ENCODE measurements at regions not wholly inside any gene's neighbourhood (a gene's known extent, or its start where the extent isn't known, plus 50 kb on each side); places are given as distances from the start of the nearest gene placed in this dataset.
"Not testable (repeated sequence)": the region's sequence is repeated elsewhere in the genome, so short reads cannot be mapped to it uniquely, and the experiment has no call there.

DNA sequence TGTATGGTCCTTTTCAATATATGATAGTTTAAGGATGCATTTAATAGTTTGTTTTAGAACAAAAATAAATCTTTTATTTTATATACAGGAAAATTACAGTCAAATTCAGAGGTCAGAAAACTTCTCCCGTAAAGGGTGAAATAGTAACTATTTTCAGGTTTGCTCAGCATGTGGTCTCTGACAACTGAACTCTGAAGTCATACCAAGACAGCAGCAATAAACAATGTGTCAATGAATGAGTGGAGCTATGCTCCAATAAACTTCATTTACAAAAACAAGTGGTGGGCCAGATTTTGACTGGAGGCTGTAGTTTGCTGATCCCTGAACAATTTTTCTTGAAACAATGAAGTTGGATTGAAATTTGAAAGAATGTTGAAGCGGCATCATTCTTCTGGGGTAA is 123.6 kb downstream of the ZNF248 start:
- no peaks in the 10 kb centered on the region for H3K4me1 ChIP-seq (ENCODE audit: insufficient read depth, insufficient read length)
- DNase-seq (ENCODE audit: low read depth, low spot score): no peak
- H3K36me3 ChIP-seq (ENCODE audit: insufficient read depth, insufficient read length, low read length): no peaks in the 10 kb centered on the region
- TF ChIP-seq ZNF274 (IDR thresholded peaks at IDR 0.05; ENCODE audit: low read depth, low read length) (no peak), SUZ12 (IDR thresholded peaks at IDR 0.05; ENCODE audit: extremely low read depth, insufficient read depth, insufficient read length) (no peak), YY1 (IDR thresholded peaks at IDR 0.05; ENCODE audit: insufficient read depth, insufficient read length) (no peak)
- no peaks in the 10 kb centered on the region for H3K27me3 ChIP-seq (ENCODE audit: insufficient read depth, insufficient read length)
- H3K9me3 ChIP-seq (ENCODE audit: insufficient read depth, low read length): peaks cover 17% of the 10 kb centered on the region; the same call in 1 of the 2 replicates
- no peak overlapping the region for H3K9ac ChIP-seq (ENCODE audit: insufficient read length, low read depth)
- H3K4me3 ChIP-seq (ENCODE audit: insufficient read length, low read depth): no peak overlapping the region

DNA sequence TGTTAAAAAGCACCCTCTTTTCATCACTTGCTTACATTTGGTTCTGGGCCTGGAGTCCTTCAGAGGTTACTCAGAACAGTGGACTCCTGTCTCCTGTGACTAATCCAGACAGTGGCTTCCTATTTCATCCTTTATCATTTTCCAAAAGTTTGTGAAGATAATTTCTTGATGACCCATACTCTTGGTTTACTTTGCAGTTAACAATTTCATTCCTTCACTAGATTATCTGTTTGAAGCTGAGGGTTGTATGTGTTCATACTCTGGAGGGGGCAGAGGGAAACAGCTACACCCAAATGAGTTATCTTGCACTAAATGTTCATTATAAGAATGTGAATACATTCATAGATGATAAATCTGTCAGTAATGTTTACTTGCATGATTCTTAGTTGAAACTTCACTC is 124.7 kb downstream of the ZNF248 start:
- no peak for DNase-seq (ENCODE audit: low read depth, low spot score)
- H3K9ac ChIP-seq (ENCODE audit: insufficient read length, low read depth): no peak overlapping the region
- TF ChIP-seq ZNF274 (IDR thresholded peaks at IDR 0.05; ENCODE audit: low read depth, low read length) (no peak), YY1 (IDR thresholded peaks at IDR 0.05; ENCODE audit: insufficient read depth, insufficient read length) (no peak), SUZ12 (IDR thresholded peaks at IDR 0.05; ENCODE audit: extremely low read depth, insufficient read depth, insufficient read length) (no peak)
- no peak overlapping the region for H3K4me3 ChIP-seq (ENCODE audit: insufficient read length, low read depth)
- H3K9me3 ChIP-seq (ENCODE audit: insufficient read depth, low read length): peaks cover 25% of the 10 kb centered on the region; the same call in 1 of the 2 replicates
- H3K27me3 ChIP-seq (ENCODE audit: insufficient read depth, insufficient read length): no peaks in the 10 kb centered on the region
- no peaks in the 10 kb centered on the region for H3K36me3 ChIP-seq (ENCODE audit: insufficient read depth, insufficient read length, low read length)
- no peaks in the 10 kb centered on the region for H3K4me1 ChIP-seq (ENCODE audit: insufficient read depth, insufficient read length)

DNA sequence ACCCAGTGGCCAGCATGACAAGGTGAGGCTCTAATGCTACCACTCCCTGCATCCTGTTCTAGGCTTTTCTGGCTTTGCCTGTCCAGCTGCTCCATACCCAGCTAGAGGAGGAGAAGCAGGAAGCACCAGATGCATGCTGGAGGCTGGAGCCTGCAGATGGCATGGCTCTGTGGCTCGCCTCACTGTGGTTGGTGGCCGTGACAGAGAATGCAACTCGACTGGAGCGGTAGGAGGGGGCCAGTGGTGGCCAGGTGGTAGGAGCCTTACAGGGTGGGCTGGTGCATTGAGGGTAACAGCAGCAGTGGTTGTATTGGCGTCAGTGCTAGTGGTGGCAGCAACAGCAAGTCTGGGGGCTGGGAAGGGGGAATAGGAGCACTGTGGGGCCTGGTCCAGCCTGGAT is 128.6 kb downstream of the ZNF248 start:
- H3K9ac ChIP-seq (ENCODE audit: insufficient read length, low read depth): no peak overlapping the region
- no peaks in the 10 kb centered on the region for H3K36me3 ChIP-seq (ENCODE audit: insufficient read depth, insufficient read length, low read length)
- no peaks in the 10 kb centered on the region for H3K27me3 ChIP-seq (ENCODE audit: insufficient read depth, insufficient read length)
- no peak for DNase-seq (ENCODE audit: low read depth, low spot score)
- no peaks in the 10 kb centered on the region for H3K4me1 ChIP-seq (ENCODE audit: insufficient read depth, insufficient read length)
- H3K9me3 ChIP-seq (ENCODE audit: insufficient read depth, low read length): peaks cover 51% of the 10 kb centered on the region
- no peak overlapping the region for H3K4me3 ChIP-seq (ENCODE audit: insufficient read length, low read depth)
- TF ChIP-seq SUZ12 (IDR thresholded peaks at IDR 0.05; ENCODE audit: extremely low read depth, insufficient read depth, insufficient read length): no peak
- TF ChIP-seq YY1 (IDR thresholded peaks at IDR 0.05; ENCODE audit: insufficient read depth, insufficient read length): no peak
- no peak for TF ChIP-seq ZNF274 (IDR thresholded peaks at IDR 0.05; ENCODE audit: low read depth, low read length)

DNA sequence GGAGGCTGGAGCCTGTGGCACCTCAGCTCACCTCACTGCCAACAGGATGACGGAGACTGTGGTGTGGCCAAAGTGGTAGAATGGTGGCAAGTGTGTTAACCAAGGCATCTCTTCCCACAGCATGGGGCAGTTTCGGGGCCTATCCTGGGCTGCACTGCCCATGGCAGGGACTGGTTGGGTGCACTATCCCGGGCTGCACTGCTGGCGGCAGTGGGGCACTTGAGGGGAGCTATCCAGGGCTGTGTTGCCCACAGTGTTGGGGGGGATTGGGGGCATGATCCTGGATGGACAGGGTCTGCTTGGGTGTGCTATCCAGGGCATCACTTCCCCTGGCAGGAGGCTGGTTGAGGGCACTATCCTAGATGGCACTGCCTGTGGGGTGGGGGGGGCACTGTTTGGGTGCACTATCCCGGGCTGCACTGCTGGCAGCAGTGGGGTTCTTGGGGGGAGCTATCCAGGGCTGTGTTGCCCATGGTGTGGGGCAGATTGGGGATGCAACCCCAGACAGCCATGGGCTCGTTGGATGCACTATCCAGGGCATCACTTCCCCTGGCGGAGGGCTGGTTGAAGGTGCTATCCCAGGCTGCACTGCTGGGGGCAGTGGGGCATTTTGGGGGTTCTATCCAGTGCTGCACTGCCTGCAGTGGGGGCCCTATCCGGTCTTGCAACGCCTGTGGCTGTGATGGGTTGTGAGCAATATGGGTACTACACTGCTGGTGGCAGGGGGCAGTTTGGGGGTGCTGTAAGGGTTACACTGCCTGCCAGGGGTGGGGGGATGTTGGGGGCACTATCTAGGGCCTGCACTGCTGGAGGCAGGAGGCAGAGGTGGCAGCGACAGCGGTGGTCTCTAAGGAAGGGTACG is 129.7 kb downstream of the ZNF248 start:
- H3K4me3 ChIP-seq (ENCODE audit: insufficient read length, low read depth): no peak overlapping the region
- DNase-seq (ENCODE audit: low read depth, low spot score): no peak
- H3K9ac ChIP-seq (ENCODE audit: insufficient read length, low read depth): no peak overlapping the region
- H3K4me1 ChIP-seq (ENCODE audit: insufficient read depth, insufficient read length): no peaks in the 10 kb centered on the region
- no peak for TF ChIP-seq ZNF274 (IDR thresholded peaks at IDR 0.05; ENCODE audit: low read depth, low read length)
- no peak for TF ChIP-seq YY1 (IDR thresholded peaks at IDR 0.05; ENCODE audit: insufficient read depth, insufficient read length)
- no peak for TF ChIP-seq SUZ12 (IDR thresholded peaks at IDR 0.05; ENCODE audit: extremely low read depth, insufficient read depth, insufficient read length)
- no peaks in the 10 kb centered on the region for H3K27me3 ChIP-seq (ENCODE audit: insufficient read depth, insufficient read length)
- H3K36me3 ChIP-seq (ENCODE audit: insufficient read depth, insufficient read length, low read length): no peaks in the 10 kb centered on the region
- peaks cover 55% of the 10 kb centered on the region for H3K9me3 ChIP-seq (ENCODE audit: insufficient read depth, low read length)

DNA sequence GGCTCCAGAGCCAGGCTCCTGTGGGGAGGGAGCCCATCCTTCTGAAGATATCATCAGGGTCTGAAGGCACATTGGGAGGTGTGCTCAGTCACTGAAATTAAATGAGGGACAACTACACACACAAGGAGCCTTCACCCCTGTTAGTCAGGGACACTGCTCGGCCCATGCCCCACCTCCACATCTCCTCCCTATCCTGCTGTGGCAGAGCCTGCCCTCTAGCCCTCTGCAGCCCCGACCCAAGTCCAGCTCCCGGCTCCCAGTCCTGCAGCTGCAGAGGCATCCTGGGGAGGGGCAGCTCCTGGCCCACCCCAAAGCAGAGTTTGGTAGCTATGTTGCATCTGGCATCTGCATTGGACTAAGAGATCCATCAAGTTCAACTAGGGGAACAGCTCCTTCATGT is 136.3 kb downstream of the ZNF248 start:
- DNase-seq (ENCODE audit: low read depth, low spot score): no peak
- H3K9ac ChIP-seq (ENCODE audit: insufficient read length, low read depth): no peak overlapping the region
- H3K9me3 ChIP-seq (ENCODE audit: insufficient read depth, low read length): peaks cover 32% of the 10 kb centered on the region
- TF ChIP-seq YY1 (IDR thresholded peaks at IDR 0.05; ENCODE audit: insufficient read depth, insufficient read length): no peak
- TF ChIP-seq SUZ12 (IDR thresholded peaks at IDR 0.05; ENCODE audit: extremely low read depth, insufficient read depth, insufficient read length): no peak
- TF ChIP-seq ZNF274 (IDR thresholded peaks at IDR 0.05; ENCODE audit: low read depth, low read length): no peak
- no peaks in the 10 kb centered on the region for H3K27me3 ChIP-seq (ENCODE audit: insufficient read depth, insufficient read length)
- H3K4me1 ChIP-seq (ENCODE audit: insufficient read depth, insufficient read length): no peaks in the 10 kb centered on the region
- no peaks in the 10 kb centered on the region for H3K36me3 ChIP-seq (ENCODE audit: insufficient read depth, insufficient read length, low read length)
- no peak overlapping the region for H3K4me3 ChIP-seq (ENCODE audit: insufficient read length, low read depth)

DNA sequence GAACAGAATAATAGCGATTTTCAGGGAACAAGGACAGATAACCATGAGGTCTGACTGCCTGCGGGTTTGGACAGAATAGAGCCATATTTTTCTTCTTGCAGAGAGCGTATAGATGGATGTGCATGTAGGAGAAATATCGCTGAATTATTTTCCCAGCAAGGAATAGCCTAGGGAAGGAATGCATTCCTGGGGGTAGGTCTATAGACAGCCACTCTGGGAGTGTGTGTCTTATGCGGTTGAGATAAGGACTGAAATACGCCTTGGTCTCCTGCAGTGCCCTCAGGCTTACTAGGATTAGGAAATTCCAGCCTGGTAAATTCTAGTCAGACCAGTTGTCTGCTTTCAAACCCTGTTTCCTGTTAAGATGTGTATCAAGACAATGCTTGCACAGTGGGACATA is 139.3 kb downstream of the ZNF248 start:
- H3K9me3 ChIP-seq (ENCODE audit: insufficient read depth, low read length); DNase-seq (ENCODE audit: low read depth, low spot score); H3K36me3 ChIP-seq (ENCODE audit: insufficient read depth, insufficient read length, low read length); H3K4me3 ChIP-seq (ENCODE audit: insufficient read length, low read depth); H3K27me3 ChIP-seq (ENCODE audit: insufficient read depth, insufficient read length); H3K4me1 ChIP-seq (ENCODE audit: insufficient read depth, insufficient read length); H3K9ac ChIP-seq (ENCODE audit: insufficient read length, low read depth): not testable (repeated sequence)

DNA sequence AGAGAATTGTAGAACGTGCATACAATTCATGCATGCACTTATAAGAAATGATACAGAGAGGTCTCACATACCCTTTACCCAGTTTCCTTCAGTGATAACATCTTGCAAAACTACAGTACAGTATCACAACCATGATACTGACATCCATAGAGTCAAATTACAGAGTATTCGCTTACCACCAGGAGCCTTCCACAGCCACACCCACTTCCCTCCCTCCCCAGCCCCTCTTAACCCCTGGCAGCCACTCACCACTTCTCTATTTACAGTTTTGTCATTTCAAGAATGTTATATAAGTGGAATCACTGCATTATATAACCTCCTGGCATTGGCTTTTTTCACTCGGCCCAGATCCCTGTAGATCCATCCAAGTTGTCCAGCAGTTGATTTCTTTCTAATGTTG is 143.8 kb downstream of the ZNF248 start:
- DNase-seq (ENCODE audit: low read depth, low spot score): no peak
- no peak overlapping the region for H3K4me3 ChIP-seq (ENCODE audit: insufficient read length, low read depth)
- no peak for TF ChIP-seq ZNF274 (IDR thresholded peaks at IDR 0.05; ENCODE audit: low read depth, low read length)
- TF ChIP-seq YY1 (IDR thresholded peaks at IDR 0.05; ENCODE audit: insufficient read depth, insufficient read length): no peak
- TF ChIP-seq SUZ12 (IDR thresholded peaks at IDR 0.05; ENCODE audit: extremely low read depth, insufficient read depth, insufficient read length): no peak
- H3K36me3 ChIP-seq (ENCODE audit: insufficient read depth, insufficient read length, low read length): no peaks in the 10 kb centered on the region
- H3K4me1 ChIP-seq (ENCODE audit: insufficient read depth, insufficient read length): peaks cover 2% of the 10 kb centered on the region
- H3K27me3 ChIP-seq (ENCODE audit: insufficient read depth, insufficient read length): no peaks in the 10 kb centered on the region
- no peaks in the 10 kb centered on the region; the same call in 1 of the 2 replicates for H3K9me3 ChIP-seq (ENCODE audit: insufficient read depth, low read length)
- H3K9ac ChIP-seq (ENCODE audit: insufficient read length, low read depth): no peak overlapping the region

All from NT2/D1 (cell line).